Testis (tissue), 2 donors: ENCODE measurements at regions not wholly inside any gene's neighbourhood (a gene's known extent, or its start where the extent isn't known, plus 50 kb on each side); places are given as distances from the start of the nearest gene placed in this dataset.

Source experiments
- POLR2A ChIP-seq: fragments of 450-650 bp; IDR thresholded peaks from one replicate; pipeline ENCODE4 v1.6.1; 2017; ENCODE audit warnings: antibody characterized with exemption, mild to moderate bottlenecking, moderate library complexity
- TF ChIP-seq, protein P1 (sequence below), 3 experiments: fragments of 450-650 bp in 2 of 3; fragments of 200-600 bp in 1 of 3; sonication (generic) in 1 of 3; IDR thresholded peaks; one replicate each; pipeline ENCODE4 v1.5.1; 2016 to 2019; ENCODE audit warnings: antibody characterized with exemption in 3 of 3, mild to moderate bottlenecking in 2 of 3, moderate library complexity in 1 of 3

DNA sequence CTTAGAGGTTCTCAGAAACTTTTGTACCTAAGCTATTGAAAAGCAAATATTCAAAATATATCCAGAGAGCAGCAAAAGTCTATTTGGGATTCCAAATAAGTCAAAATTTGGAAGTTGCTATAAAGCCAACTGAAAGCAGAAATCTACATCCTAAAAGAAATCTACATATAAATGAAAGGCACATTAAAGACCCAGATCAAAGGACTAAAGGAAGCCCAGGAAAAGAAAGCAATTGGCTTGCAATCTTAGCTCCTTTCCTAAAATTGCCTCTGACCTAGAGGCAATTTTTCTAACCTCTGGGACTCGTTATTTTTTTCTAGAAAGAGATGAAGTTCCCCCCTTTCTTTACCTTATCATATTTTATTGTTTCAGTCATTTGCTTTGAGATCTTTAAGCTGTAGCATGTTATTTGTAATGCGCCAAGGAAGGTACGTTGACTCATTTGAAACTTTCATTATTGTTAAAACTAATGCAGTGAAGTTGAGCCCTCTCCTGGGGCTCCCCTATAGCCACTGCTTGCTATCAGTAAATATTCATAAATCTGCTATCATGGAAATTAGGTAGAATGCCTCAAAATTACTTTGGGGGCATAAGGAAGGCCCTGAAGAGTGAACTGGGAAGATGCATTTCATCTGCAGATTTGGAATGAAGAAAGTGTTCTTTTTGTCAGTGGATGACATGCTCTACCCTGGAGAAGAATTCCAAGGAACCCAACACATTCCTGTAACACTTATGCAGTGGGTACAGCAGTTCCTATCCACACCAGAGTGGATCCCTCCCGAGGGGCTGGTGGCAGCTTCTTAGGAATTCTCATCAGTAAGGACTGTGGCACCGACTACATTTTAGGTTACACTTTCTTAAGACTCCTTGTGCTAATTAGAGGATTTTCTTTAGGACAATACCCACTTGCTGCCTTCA lies 177.8 kb upstream of the IGFBP7 start:
- TF ChIP-seq POLR2A = no peak
- TF ChIP-seq, protein P1, sequence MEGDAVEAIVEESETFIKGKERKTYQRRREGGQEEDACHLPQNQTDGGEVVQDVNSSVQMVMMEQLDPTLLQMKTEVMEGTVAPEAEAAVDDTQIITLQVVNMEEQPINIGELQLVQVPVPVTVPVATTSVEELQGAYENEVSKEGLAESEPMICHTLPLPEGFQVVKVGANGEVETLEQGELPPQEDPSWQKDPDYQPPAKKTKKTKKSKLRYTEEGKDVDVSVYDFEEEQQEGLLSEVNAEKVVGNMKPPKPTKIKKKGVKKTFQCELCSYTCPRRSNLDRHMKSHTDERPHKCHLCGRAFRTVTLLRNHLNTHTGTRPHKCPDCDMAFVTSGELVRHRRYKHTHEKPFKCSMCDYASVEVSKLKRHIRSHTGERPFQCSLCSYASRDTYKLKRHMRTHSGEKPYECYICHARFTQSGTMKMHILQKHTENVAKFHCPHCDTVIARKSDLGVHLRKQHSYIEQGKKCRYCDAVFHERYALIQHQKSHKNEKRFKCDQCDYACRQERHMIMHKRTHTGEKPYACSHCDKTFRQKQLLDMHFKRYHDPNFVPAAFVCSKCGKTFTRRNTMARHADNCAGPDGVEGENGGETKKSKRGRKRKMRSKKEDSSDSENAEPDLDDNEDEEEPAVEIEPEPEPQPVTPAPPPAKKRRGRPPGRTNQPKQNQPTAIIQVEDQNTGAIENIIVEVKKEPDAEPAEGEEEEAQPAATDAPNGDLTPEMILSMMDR (IDR thresholded peaks at IDR 0.05) = no peak
